ENCODE measurements at regions not wholly inside any gene's neighbourhood (a gene's known extent, or its start where the extent isn't known, plus 50 kb on each side); places are given as distances from the start of the nearest gene placed in this dataset.

DNA sequence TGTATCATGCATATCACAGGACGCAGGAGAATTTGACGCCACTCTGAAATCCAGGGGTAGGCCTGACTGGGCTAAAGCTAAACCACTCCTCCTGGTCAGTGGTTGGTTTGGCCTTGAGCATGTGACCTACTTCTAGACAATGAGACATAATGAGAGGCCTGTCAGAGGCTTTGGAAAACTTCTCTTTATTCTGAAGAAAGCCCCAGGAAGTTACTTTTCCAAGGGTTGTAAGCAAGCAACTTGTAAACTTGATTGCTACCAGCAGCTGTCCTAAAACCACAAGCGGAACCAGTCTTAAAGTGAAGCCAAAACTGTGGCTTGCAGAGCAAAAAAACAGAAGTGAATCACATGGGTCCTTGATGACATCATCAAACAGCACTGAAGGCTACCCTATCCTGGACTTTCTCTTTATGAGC lies 138.2 kb upstream of the COX10 start:
- DNase-seq: peak in 12 of 56 donors; percentile 3 to 48 (median 20)

DNA sequence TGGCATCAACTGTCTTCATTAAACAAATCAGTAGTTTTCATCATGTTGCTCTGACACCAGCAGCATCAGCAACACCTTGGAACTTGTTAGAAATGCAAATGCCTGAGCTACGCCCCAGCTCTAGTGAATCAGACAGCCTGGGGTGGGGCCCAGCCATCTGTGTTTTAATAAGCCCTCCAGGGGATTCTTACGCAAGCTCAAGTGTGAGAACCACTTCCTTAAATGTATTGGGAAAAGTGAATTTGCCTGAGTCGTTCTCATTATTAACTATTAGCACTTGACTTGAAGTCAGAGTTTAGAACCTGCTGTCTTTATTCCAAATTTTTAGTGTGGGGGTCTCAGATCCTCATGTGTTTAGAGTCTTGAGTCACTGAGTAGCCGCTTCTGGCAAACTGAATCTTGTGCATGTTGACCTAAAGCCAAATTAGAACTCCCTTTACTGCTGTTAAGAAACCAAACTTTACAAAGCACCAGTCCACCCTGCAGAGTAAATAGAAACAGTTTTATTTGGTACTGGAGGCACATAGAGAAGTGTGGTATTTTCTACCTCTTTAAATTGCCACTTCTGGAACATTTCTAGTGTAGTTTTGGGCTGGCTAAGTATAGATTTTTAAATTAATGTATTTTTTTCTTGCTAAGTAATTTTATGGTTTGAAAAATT lies 137.4 kb upstream of the COX10 start:
- peak in 3 of 56 donors; percentile 3 to 45 (median 8) for DNase-seq

DNA sequence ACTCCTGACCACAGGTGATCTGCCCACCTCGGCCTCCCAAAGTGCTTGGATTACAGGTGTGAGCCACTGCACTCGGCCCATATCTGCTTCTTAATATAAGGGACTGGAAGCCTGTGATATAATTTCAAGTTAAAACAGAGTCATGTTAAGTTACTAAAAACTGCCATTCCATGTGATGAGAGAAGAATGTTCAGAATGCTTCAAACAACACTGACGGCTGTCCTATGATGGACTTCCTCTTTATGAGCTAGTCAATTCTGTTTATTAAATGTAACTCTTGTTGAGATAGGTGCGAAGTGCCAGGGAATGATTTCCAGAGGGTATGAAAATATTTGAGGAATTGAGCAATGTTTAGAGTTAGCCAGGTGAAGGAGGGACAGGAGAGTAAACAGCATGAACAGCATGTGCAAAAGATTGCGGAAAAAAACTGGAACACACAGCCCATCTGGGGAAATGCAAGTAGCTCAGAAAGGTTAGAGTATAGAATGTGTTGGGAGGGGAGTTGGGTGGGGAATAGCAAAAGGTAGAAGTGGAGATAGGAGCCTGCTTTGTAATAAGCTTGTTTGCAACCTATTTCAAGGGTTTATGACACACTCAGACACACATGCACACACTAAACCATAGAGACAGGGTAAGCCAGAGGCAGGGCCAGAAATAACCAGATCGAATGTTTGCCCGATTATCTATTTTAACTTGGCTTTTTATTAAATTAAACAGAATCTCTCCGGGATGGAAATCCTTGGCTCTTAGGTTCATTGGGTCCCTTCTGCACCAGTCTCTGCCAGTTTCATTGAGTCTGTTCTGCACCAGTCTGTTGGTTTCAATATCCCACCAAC lies 135.6 kb upstream of the COX10 start:
- no peak for DNase-seq

DNA sequence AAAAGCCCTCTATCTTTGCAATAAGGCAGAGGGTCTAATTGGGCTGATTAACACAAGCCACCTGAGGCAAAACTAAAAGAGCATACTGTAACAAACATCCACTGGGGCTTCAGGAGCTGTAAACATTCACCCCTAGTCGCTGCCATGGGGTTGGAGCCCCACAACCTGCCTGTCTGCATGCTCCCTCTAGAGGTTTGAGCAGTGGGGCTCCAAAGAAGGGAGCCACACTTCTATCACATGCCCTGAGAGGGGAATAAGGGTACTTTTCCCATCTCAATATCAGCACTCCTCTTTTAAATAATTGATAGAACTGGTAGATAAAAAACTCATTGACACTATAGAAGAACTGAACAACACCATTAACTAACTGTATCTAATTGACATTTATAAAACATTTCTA lies 130.1 kb upstream of the COX10 start:
- DNase-seq: no peak

DNA sequence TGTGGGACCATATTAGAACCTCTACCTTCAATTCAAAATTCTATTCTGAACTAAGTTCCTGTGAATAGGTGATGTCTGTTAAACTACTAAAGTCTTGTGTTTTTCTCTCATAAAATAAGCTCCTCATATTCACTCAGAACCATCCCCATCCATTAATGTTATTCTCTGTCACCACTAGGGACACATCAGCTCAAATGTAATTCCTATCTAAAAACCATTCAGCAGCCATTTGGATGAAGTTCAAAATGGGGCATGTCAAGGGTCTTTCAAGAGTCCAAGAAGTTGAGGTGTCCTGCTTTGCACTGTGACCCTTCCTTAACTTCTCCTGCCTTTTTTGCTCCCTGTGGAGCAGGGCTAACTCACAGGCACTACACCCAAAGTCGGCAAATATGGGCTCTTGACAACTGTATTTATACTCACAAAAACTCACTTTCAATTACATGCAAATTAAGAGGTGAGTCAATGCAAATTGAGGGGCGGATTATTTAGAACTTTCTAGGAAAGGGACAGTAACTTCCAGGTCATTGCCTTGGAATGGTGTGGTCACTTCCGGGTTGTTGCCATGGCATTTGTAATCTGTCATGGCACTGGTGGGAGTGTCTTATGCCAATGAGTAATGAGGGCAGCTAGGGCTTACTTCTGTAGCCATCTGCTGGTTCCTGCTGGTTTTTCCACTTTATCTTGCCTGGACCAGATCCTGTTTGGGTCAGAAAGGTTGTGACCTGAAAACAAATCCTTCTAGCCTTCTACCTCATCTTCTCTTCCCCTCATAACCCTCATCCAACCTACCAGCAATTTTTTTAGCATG lies 128.2 kb upstream of the COX10 start:
- DNase-seq: no peak

DNA sequence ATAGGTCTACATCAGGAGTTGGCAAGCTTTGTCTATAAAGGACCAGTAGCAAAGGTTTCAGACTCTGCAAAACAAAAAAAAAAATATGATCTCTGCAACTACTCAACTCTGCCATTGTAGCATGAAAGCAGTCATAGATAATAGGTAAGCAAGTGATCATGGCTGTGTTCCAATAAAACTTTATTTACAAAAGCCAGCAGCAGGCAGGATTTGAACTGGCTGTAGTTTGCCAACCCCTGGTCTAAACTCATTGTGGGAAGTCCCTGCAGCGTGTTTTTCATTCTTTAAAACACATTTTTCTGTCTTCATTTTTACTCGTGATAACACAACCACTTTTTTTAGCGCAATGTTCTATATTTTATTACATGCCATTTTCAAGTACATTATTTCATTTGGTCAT lies 127.5 kb upstream of the COX10 start:
- no peak for DNase-seq

DNA sequence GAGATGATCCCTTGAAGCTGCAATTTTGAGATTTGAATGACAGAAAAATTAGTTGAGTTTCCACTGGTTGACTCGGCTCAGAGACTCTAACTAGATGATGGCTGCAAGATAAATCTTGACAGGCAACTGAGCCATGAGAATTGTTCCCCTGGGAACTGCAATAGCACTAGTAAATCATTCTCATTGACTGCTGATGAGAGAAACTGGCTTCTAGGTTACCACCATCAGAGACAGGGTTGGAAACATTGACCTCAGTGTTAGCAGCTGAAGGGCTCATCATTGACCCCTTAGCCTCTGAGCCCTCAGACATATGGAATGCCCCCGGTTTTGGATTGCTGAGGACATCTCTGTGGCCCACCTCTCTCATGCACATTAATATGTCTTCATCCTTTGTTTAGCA lies 125.4 kb upstream of the COX10 start:
- no peak for DNase-seq

DNA sequence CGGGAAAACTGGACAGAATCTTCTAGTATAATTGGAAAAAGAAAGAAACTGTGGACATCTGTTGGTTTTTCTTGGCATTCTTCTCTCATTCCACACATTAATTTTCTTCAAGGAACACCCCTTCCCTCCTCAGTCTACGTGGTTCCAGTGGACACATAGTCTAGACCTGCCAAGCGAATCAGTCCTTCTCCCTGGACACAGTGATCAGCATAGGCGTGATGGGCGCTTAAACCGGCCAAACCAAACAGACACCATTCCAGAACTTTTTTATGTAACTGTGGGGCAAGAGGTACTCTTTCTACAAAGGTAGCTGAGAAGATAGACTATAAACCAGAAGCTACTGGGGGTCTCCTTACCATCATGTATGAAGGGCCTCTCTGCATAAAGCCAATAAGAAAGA lies 121.8 kb upstream of the COX10 start:
- no peak for DNase-seq

DNA sequence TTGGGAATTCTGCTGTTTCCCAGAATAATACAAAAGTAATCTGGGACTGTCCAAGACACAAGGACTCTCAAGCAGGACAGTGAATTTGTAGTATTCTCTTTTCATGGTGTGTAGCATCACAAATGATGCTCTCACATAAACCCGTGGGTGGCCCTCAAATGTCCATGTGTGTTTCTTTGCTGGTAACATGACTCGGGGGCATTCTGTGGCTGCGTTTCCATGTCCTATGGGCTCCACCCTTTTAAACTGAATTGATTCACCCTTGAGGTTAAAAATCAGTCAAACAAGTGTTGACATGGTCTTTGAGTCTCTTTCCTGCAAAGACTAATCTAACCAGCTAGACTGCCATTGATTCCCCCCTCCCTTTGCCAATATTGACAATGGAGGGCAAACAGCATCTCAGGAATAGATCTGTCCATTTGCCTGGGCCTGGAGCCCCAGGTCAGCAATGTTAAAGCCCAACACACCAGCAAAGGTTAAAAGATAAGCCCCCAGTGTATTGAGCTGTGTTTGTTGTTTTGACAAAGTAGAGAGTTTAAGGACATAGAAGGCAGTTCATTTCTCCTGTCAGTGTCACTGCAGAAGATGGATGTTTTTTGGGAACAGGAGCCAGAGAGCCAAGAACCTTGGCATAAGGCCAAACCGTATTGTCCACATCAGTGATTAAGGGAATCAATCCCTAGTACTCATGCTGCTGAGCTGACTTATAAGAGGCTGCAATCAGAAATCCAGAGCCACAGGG lies 117.1 kb upstream of the COX10 start:
- no peak for DNase-seq

DNA sequence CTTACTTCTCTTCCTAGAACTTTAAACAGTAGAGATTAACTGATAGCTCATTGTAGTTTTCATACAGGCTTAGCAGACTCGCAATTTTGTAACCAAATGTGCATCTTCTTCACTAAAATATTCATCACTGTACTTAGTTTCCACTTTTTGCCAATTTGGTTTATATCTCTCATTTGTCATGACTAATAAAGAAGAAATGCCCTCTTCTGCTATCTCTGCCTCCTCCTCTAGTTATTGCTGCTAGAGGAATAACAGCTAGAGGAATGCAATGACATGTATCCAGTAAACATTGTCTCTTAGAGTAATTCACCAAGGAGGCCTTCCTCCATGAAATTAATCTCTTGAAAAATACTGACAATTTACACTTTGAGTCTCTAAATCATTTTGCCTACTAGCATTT lies 115.5 kb upstream of the COX10 start:
- no peak for DNase-seq

DNA sequence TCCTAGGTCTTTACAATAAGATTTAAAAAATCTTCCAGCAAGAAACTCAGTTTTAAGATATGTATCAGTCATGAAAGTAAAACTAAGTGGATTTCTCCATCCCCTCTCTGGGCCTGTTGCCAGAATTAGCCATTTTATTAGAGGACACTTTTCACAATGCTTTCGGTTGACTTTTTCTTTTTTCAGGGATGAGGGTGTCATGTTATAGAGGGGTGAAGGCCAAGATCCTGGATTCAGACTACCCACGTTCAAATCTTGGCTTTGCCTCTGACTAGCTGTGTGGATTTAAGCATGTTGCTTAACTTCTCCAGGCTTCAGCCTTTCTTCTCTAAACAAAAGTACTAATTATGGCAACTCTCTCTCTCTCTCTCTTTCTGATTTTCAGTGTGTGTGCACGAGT lies 111.7 kb upstream of the COX10 start:
- DNase-seq: no peak

DNA sequence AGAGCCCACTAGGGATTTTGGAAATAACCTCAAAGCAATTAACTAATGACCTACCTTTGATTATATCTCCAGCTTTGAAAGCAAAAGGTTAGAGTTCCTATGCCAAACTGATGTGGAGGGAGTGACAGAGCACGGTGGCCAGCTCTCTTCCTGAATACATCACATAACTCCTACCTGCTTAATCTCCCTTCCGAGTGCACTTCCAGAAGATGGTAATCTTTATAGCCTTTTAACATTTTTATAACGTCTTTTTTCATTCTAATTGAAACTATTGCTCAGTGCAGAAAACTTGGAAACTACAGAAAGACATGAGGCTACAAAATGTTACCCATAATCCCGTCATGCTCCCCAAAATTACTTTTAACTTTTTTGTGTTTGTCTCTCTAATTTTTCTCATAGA lies 110.5 kb upstream of the COX10 start:
- no peak for DNase-seq

DNA sequence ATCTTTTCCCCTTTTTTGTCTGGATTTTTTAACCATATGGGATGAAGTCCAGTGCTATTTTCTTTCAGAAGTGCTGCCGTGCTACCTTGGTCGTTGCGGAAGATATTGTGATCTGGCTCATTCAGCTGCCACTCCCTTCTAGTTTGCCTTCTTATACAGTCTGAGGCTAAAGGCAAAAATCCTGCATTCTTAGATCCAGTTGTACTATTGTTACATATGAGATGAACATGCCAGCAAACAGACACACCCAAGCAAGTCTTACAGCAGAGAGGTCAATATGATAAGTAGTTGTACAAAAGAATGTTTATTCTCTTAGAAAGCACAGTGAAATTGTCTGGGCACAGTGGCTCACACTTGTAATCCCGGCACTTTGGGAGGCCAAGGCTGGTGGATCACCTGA lies 108.0 kb upstream of the COX10 start:
- no peak for DNase-seq

DNA sequence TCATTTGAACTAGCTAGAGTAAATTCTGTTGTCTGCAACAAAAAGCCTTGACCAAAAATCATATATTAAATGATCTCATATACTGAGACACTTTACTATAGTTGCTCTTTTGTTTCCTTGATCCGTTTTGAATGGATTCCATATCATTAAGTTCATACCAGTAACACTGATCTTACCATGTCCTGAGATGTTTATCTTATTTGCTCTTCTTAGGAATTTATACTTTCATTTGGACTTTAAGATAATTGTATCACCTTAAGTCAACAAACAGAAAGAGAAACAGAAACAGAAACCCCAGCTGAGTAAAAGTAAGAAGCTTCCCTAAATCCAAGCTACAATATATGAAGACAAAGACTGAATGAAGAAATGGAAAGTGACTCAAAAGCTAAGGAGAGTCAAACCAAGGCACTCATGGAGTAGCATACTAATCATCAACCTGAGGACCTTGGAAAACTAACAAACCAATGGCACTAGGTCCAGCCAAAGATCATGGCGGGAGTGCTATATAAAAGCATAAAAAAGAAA lies 106.5 kb upstream of the COX10 start:
- no peak for DNase-seq

DNA sequence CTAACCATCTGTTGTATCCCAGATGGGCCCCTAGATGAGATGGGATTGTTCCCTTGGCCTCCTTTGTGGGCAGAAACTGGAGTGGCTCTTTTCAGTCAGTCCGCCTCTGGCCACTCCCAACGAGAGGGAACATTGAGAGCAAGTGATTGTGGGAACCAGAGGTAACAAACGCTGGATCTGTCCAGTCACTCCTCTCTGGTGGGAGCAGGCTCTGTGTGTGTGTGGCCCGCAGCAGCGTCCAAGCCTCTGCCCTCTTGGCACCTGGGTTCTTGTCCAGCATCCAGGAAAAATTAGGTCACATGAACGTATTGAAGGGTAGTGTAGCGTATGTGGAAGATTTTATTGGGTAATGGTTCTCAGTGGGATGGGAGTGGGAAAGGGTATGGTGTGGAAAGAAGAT lies 101.9 kb upstream of the COX10 start:
- DNase-seq: no peak

DNA sequence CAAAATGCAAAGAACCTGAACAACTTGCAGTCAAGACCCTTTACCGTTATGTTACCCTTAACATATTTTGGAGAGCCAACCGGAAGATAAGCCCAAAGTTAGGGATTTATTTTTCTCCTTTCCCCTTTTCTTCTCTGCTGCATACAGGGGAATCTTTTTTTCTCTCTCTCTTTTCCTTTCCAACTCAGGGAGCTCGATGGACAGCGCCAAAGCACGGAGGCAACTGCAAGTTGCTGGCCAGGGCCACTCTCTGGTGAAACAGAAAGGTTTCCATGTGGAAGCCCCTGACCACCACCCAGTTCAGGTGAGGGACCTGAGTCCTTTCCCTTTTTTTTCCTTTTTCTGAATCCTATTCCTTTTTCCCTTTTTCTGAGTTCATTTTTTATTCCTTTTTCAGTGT lies 98.8 kb upstream of the COX10 start:
- no peak for DNase-seq

DNA sequence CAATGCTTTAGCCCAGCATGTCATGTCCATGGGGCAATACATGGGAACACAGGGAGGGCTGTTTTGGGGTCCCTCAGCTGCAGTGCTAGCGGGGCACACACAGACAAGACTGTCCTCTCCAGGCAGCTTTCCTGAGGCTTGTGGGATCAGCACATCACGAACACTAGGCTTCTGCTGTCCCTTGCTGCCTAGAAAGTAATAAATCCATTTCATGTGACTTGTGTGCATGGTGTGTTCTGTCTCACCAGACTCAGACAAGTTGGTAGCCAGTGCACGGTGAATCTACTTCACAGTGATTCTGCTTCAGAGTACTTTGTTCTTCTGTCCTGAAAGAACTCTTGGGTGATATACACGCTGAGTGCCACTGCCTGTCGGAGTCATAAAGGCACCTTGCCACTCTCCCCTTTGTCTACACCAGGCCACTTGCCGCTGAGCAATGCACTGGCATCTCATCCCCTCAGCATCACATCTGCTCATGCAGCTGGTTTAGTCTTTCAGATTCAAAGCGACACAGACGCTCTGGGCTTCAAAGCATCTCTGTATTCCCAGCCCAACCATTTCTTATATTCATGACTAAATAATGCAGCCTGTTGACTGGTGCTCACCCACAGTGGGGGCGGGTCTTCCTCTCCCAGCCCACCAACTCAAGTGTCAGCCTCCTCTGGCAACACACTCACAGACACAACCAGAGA lies 95.2 kb upstream of the COX10 start:
- DNase-seq: peak in 1 of 56 donors; percentile 7

DNA sequence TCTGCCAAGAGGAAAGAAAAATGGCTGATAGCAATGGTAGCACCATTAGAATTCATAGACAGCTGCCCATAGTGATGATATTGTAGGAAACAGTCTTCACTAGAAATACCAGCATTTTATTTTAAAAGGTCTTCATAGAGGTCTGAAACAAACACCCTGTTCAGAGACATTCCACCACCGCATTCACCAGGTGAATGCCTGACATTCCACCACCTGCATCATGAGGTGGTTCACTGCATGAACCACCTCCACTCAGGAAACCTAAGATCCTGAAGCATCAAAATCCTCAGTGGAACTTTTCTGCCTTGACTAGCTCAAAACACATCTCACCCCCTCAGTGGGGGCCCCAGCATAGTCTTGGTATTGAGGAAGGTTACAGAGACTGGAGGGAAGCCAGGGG lies 91.5 kb upstream of the COX10 start:
- DNase-seq: no peak

DNA sequence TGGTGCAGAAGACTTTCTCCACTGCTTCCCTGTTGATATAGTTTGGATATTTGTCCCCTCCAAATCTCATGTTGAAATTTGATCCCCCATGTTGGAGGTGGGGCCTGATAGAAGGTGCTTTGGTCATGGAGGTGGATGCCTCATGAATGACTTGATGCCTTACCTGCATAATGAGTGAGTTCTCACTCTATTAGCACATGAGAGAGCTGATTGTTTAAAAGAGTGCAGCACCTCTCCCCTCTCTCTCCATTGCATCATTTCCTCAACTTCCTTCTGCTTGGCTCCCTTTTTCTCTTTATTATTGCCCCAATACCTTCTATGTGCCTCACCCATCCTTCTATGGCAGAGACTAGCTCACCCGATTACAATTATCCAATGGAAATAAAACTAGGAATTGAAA lies 90.8 kb upstream of the COX10 start:
- no peak for DNase-seq

DNA sequence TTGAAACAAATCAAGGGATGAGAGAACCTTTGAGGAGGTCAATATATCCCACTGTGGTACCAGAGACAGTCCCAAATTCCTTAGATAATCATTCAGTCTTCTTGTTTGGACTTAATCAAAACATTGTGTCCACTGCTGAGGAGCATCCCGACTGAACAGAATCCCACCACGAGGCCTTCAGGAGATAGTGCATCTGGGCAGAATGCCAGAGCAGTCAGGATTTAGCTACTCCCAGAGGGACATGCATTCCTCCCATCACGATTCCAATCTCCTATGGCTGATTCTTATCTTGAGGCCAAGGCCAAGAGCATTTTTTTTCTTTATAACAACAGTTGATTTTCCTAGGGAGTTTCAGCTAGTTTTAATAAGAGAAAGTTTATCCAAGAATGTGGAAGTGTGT lies 87.4 kb upstream of the COX10 start:
- no peak for DNase-seq

DNA sequence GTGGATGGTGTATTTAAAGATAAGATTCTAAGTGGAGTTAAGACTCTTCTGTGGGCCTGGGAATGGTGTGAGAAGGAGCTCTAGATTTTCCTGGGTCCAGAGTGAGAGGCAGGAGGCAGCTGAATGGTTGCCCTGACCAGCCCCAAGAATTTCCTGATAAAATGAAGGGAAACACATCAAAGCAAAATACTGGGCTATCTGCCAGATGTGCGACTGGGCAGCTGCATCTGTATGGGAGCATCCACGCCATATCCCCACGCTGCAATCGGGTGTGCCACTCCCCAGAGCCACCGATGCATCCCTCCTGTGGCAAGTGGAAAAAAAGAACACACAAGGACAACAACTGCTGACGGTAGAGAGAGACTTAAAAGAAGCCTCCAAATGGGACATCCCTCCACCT lies 84.3 kb upstream of the COX10 start:
- DNase-seq: no peak

Data from amygdala (tissue), 56 donors.